ENCODE measurements at regions not wholly inside any gene's neighbourhood (a gene's known extent, or its start where the extent isn't known, plus 50 kb on each side); places are given as distances from the start of the nearest gene placed in this dataset.

- TF ChIP-seq CTCF (IDR thresholded peaks at IDR 0.05), result no peak
- Histone ChIP-seq H3K27me3 (no peaks in the 10 kb centered on the region), H3K4me3 (no peak overlapping the region), H3K4me1 (no peaks in the 10 kb centered on the region), H3K9me3 (no peaks in the 10 kb centered on the region), H3K36me3 (no peaks in the 10 kb centered on the region), H3K27ac (no peak overlapping the region)
- DNase-seq (no peak), ATAC-seq (no peak)
- intact Hi-C loops (cut with DNase I), result no loop called here
These were observed 171.0 kb downstream of the DHX15 start for GRCh38 chr4:24413311-24413784.

- H3K9me3 ChIP-seq, result no peaks in the 10 kb centered on the region
- DNase-seq, result no peak
- no peaks in the 10 kb centered on the region for H3K27me3 ChIP-seq
- H3K27ac ChIP-seq, result no peak overlapping the region
- no peak for ATAC-seq
- H3K4me3 ChIP-seq, result no peak overlapping the region
- no peaks in the 10 kb centered on the region for H3K4me1 ChIP-seq
- no peaks in the 10 kb centered on the region for H3K36me3 ChIP-seq
- TF ChIP-seq CTCF (IDR thresholded peaks at IDR 0.05), result no peak
- intact Hi-C loops (cut with DNase I), result no loop called here
These were observed 172.5 kb downstream of the DHX15 start for GRCh38 chr4:24411806-24412205.

GRCh38 chr4:24411299-24411698 is 173.1 kb downstream of the DHX15 start:
- intact Hi-C loops (cut with DNase I), result no loop called here
- ATAC-seq (no peak), DNase-seq (no peak)
- Histone ChIP-seq H3K9me3 (no peaks in the 10 kb centered on the region), H3K36me3 (no peaks in the 10 kb centered on the region), H3K4me3 (no peak overlapping the region), H3K27ac (no peak overlapping the region), H3K27me3 (no peaks in the 10 kb centered on the region), H3K4me1 (no peaks in the 10 kb centered on the region)
- no peak for TF ChIP-seq CTCF (IDR thresholded peaks at IDR 0.05)

DNA sequence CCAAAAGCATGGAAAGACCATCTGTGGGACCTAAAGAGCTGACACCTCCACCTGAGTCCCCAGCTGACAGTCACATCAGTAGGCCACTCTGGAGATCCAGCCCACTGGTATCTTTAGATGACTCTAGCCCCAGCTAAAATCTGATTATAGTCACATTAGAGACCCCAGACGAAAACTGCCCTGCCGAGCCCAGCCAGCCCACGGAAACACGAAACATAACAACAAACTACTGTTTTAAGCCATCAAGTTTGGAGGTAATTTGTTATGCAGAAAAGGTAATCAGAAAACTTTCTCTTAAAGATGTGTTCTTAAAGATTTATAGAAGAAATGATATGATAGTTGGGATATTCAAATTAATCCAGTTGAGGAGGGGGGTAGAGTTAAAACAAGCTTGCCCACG is 175.7 kb downstream of the DHX15 start:
- Histone ChIP-seq H3K4me3 (no peak overlapping the region), H3K9me3 (no peaks in the 10 kb centered on the region), H3K4me1 (no peaks in the 10 kb centered on the region), H3K36me3 (no peaks in the 10 kb centered on the region), H3K27ac (no peak overlapping the region), H3K27me3 (no peaks in the 10 kb centered on the region)
- TF ChIP-seq CTCF (IDR thresholded peaks at IDR 0.05), result no peak
- ATAC-seq, result no peak
- intact Hi-C loops (cut with DNase I), result no loop called here
- no peak for DNase-seq

GRCh38 chr4:24405926-24406325 is 178.4 kb downstream of the DHX15 start:
- no peaks in the 10 kb centered on the region for H3K36me3 ChIP-seq
- TF ChIP-seq CTCF (IDR thresholded peaks at IDR 0.05), result no peak
- ATAC-seq, result no peak
- DNase-seq, result no peak
- no peak overlapping the region for H3K27ac ChIP-seq
- no peaks in the 10 kb centered on the region for H3K9me3 ChIP-seq
- H3K27me3 ChIP-seq, result no peaks in the 10 kb centered on the region
- intact Hi-C loops (cut with DNase I), result no loop called here
- H3K4me3 ChIP-seq, result no peak overlapping the region
- H3K4me1 ChIP-seq, result no peaks in the 10 kb centered on the region
